Ovary (tissue), 7 donors: ENCODE measurements at regions not wholly inside any gene's neighbourhood (a gene's known extent, or its start where the extent isn't known, plus 50 kb on each side); places are given as distances from the start of the nearest gene placed in this dataset.

ENCODE experiments used
- DNase-seq, 5 donors: peaks; one replicate each; pipeline ENCODE4 v3.0.0-alpha.2; 2019 to 2020
- H3K27ac ChIP-seq, 2 donors: fragments of 200-600 bp; one replicate each; pipeline versions ENCODE4 v1.5.1 to v1.8.0; 2019 to 2022
- H3K27me3 ChIP-seq: fragments of 200-600 bp; one replicate; pipeline ENCODE4 v1.8.0; 2022
- H3K36me3 ChIP-seq: fragments of 200-600 bp; sonication (generic); one replicate; pipeline ENCODE4 v1.5.1; 2019
- H3K4me1 ChIP-seq: one replicate; pipeline ENCODE4 v1.8.1; 2013; ENCODE audit warnings: mild to moderate bottlenecking, moderate library complexity; ENCODE audit not compliant: insufficient read depth
- H3K4me3 ChIP-seq: fragments of 200-600 bp; sonication (generic); one replicate; pipeline ENCODE4 v1.5.1; 2017
- H3K9me3 ChIP-seq, 2 donors: fragments of 200-600 bp in 1 of 2; sonication (generic) in 1 of 2; one replicate each; pipeline versions ENCODE4 v1.5.1 to v1.8.1; 2013 to 2019; ENCODE audit warnings: mild to moderate bottlenecking in 1 of 2, moderate library complexity in 1 of 2
- EP300 ChIP-seq: sonication (generic); formaldehyde crosslinking; IDR thresholded peaks from one replicate; pipeline ENCODE4 v1.6.1; 2017; ENCODE audit warnings: antibody characterized with exemption
- POLR2A ChIP-seq: fragments of 450-650 bp; IDR thresholded peaks from one replicate; pipeline ENCODE4 v1.6.1; 2017; ENCODE audit warnings: antibody characterized with exemption, mild to moderate bottlenecking, moderate library complexity
- WGBS, 3 donors: extraction: QIAGEN DNeasy Blood & Tissue Kit in 1 of 3; methylation state at CpG; one replicate each; pipeline versions ENCODE4 v1.1.5 to v1.1.7; 2013 to 2017; 5-methylcytosine and 5-hydroxymethylcytosine counted together
- intact Hi-C, 4 donors: fragments of 100-400 bp; cut with DNase I; formaldehyde crosslinking; loops; one replicate each; pipeline versions ENCODE4 v1.11.0 to v1.15.1; 2022 to 2023
- TF ChIP-seq, protein P1 (sequence below), 3 donors: fragments of 450-650 bp in 2 of 3; fragments of 200-600 bp in 1 of 3; IDR thresholded peaks; one replicate each; pipeline versions ENCODE4 v1.5.1 to v1.8.0; 2016 to 2022; ENCODE audit warnings: antibody characterized with exemption in 3 of 3, mild to moderate bottlenecking in 1 of 3
- donor health status: DM: no; HTN: no; CAD: no; lungs with moderate emphysema.
- donor health status: DM: no; HTN: no; CAD: no.
- donor health status: Bipolar disorder and iron deficiency.
- donor health status: DM: no; HTN: no; CAD: no.
- donor health status: DM: yes; HTN: yes; CAD: no.

DNA sequence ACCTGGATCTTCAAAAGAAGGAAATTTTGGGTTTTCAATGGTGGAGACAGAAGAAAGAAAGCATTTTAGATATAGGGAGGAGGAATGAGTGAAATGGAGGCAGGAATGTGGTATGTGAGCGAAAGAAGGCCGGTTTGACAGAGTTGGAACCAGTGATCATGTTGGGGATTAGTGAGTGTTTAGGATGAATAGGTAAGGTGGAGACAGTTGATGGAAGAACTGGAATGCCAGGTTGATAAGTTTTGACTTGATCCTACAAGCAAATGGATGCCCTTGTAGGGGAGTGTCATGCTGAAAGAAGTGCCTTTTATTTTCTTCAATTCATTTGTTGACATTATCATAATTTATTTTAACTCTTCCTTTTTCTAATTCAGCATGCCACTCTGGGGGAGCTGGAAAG lies 207.8 kb upstream of the AMOT start:
- DNase-seq = no peak
- H3K27ac ChIP-seq = no peak overlapping the region
- intact Hi-C loops = no loop called here
- H3K4me3 ChIP-seq = no peak overlapping the region
- no peaks in the 10 kb centered on the region for H3K27me3 ChIP-seq
- H3K9me3 ChIP-seq = no peaks in the 10 kb centered on the region
- 75 to 82% (median 76%) methylated on average over 2 of the region's 2 CpGs for WGBS, 3 donors
- no peaks in the 10 kb centered on the region for H3K36me3 ChIP-seq
- no peaks in the 10 kb centered on the region for H3K4me1 ChIP-seq
- TF ChIP-seq, protein P1, sequence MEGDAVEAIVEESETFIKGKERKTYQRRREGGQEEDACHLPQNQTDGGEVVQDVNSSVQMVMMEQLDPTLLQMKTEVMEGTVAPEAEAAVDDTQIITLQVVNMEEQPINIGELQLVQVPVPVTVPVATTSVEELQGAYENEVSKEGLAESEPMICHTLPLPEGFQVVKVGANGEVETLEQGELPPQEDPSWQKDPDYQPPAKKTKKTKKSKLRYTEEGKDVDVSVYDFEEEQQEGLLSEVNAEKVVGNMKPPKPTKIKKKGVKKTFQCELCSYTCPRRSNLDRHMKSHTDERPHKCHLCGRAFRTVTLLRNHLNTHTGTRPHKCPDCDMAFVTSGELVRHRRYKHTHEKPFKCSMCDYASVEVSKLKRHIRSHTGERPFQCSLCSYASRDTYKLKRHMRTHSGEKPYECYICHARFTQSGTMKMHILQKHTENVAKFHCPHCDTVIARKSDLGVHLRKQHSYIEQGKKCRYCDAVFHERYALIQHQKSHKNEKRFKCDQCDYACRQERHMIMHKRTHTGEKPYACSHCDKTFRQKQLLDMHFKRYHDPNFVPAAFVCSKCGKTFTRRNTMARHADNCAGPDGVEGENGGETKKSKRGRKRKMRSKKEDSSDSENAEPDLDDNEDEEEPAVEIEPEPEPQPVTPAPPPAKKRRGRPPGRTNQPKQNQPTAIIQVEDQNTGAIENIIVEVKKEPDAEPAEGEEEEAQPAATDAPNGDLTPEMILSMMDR (IDR thresholded peaks at IDR 0.05) = no peak
- no peak for TF ChIP-seq POLR2A
- TF ChIP-seq EP300 = no peak

DNA sequence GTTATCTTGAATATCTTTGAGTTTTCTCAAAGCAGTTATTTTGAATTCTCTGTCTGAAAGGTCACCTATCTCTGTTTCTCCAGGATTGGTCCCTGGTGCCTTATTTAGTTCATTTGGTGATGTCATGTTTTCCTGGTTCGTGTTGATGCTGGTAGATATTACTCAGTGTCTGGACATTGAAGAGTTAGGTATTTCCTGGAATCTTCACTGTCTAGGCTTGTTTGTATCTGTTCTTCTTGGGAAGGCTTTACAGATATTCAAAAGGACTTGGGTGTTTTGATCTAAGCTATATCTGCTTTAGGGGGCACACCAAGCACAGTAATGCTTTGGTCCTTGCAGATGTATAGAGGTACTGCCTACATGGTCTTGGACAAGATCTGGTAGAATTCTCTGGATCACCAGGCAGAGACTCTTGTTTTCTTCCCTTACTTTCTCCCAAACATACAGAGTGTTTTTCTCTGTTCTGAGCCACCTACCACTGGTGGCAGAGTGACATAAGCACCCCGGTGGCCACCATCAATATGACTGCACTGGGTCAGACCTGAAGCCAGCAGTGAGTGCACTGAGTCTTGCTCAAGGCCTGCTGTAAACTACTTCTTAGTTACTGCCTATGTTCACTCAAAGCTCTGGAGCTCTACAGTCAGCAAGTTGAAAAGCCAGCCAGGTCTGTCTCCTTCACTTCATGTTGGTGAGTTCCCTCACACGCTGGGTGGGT lies 193.5 kb upstream of the AMOT start:
- intact Hi-C loops = no loop called here
- Histone ChIP-seq H3K4me1 (no peaks in the 10 kb centered on the region), H3K4me3 (no peak overlapping the region), H3K27me3 (no peaks in the 10 kb centered on the region), H3K36me3 (no peaks in the 10 kb centered on the region), H3K27ac (no peak overlapping the region), H3K9me3 (no peaks in the 10 kb centered on the region)
- TF ChIP-seq EP300 (no peak), POLR2A (no peak)
- TF ChIP-seq, protein P1 (IDR thresholded peaks at IDR 0.05) = no peak
- WGBS, 3 donors = 55 to 63% (median 60%) methylated on average over 3 of the region's 3 CpGs
- no peak for DNase-seq

DNA sequence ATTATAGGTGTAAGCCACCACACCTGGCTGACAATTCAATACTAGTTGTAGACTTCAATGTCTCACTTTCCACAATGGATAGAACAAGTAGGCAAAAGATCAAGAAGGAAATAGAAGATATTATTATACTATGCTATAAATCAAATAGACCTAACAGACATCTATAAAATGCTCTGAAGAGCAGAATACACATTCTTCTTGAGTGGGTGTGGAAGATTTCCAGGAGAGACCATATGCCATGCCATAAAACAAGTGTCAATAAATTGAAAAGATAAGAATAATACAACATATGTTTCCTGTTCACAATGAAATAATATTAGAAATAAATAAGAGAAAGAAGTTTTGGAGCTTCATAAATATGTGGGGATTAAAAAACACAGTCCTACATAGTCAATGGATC lies 179.3 kb upstream of the AMOT start:
- intact Hi-C loops = no loop called here
- no peaks in the 10 kb centered on the region for H3K27me3 ChIP-seq
- no peaks in the 10 kb centered on the region for H3K9me3 ChIP-seq
- no peak overlapping the region for H3K27ac ChIP-seq
- no peak for DNase-seq
- no peaks in the 10 kb centered on the region for H3K4me1 ChIP-seq
- no peaks in the 10 kb centered on the region for H3K36me3 ChIP-seq
- TF ChIP-seq, protein P1 (IDR thresholded peaks at IDR 0.05) = no peak
- TF ChIP-seq POLR2A = no peak
- TF ChIP-seq EP300 = no peak
- H3K4me3 ChIP-seq = no peak overlapping the region

DNA sequence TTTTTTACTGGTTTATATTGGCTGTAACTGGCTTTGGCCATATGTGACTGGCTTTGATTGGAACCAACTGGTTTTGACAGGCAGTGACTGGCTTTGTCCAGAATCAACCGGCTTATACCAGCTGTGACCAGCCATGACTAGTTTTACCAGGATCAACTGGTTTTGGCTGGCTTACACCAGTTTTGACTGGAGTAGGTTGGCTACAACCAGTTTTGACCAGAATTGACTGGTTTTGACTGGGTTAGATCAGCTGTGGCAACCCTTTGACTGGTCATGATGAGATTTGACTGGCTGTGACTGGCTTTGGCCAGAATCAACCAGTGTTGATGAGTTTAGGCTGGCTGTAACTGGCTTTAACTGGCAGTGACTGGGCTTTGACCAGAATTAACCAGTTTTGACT lies 169.2 kb upstream of the AMOT start:
- 91 to 100% (median 100%) methylated on average over 1 of the region's 1 CpG for WGBS, 3 donors
- no peak for DNase-seq

More for the DNA sequence above, 169.2 kb upstream of the AMOT start:
- Histone ChIP-seq H3K4me1 (no peaks in the 10 kb centered on the region), H3K36me3 (no peaks in the 10 kb centered on the region), H3K9me3 (no peaks in the 10 kb centered on the region), H3K27me3 (no peaks in the 10 kb centered on the region), H3K27ac (no peak overlapping the region), H3K4me3 (no peak overlapping the region)
- TF ChIP-seq EP300 (no peak), POLR2A (no peak)
- TF ChIP-seq, protein P1 (IDR thresholded peaks at IDR 0.05) = no peak
- intact Hi-C loops = no loop called here
